ENCODE measurements at regions not wholly inside any gene's neighbourhood (a gene's known extent, or its start where the extent isn't known, plus 50 kb on each side); places are given as distances from the start of the nearest gene placed in this dataset.
A peak's percentile ranks its signal among the peaks of the same experiment; 100 is the strongest.

DNA sequence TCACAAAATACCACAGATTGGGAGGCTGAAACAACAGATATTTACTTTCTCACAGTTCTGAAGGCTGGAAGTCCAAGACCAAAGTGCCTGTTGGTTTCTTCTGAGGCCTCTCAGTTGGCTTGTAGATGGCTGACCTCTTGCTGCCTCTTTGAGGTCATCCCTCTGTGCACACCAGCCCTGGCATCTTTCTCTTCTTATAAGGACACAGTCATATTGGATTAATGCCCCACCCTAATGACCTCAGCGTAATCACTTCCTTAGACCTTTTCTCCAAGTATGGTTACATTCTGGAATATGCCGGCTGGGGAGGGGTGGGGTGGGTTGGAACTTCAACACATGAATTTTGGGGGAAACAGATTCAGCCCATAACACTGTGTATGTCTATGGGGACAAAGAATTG lies 116.2 kb upstream of the LNX1 start:
- no peak for DNase-seq (ENCODE audit: low read depth, low spot score)
- Histone ChIP-seq H3K36me3 (ENCODE audit: control insufficient read depth, insufficient read depth, low read length) (no peaks in the 10 kb centered on the region), H3K4me3 (ENCODE audit: low read depth in 2 of 2, low read length in 2 of 2) (no peak overlapping the region), H3K4me1 (ENCODE audit: control insufficient read depth, insufficient read depth, low read length) (no peaks in the 10 kb centered on the region; the same call in none of the 2 replicates), H3K9me3 (ENCODE audit: control insufficient read depth, insufficient read depth, low read depth, low read length) (no peaks in the 10 kb centered on the region), H3K27me3 (ENCODE audit: control insufficient read depth, insufficient read depth, low read length) (no peaks in the 10 kb centered on the region), H3K27ac (ENCODE audit: low read length) (no peak overlapping the region)
- POLR2A ChIA-PET, result no interaction called here
- CTCF ChIA-PET, result no interaction called here
- BruUV-seq (replicated peaks), result no TSS peak
- no peak for TF ChIP-seq SIN3A (IDR thresholded peaks at IDR 0.05; ENCODE audit: borderline replicate concordance, insufficient read depth, low read depth, low read length)
- no peak for TF ChIP-seq TCF7L2 (IDR thresholded peaks at IDR 0.05; ENCODE audit: low read depth, low read length)
- no peak for TF ChIP-seq POLR2AphosphoS5 (IDR thresholded peaks at IDR 0.05; ENCODE audit: low read depth, low read length)
- TF ChIP-seq, protein P1, sequence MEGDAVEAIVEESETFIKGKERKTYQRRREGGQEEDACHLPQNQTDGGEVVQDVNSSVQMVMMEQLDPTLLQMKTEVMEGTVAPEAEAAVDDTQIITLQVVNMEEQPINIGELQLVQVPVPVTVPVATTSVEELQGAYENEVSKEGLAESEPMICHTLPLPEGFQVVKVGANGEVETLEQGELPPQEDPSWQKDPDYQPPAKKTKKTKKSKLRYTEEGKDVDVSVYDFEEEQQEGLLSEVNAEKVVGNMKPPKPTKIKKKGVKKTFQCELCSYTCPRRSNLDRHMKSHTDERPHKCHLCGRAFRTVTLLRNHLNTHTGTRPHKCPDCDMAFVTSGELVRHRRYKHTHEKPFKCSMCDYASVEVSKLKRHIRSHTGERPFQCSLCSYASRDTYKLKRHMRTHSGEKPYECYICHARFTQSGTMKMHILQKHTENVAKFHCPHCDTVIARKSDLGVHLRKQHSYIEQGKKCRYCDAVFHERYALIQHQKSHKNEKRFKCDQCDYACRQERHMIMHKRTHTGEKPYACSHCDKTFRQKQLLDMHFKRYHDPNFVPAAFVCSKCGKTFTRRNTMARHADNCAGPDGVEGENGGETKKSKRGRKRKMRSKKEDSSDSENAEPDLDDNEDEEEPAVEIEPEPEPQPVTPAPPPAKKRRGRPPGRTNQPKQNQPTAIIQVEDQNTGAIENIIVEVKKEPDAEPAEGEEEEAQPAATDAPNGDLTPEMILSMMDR (IDR thresholded peaks at IDR 0.05), result no peak
- TF ChIP-seq, protein P2, sequence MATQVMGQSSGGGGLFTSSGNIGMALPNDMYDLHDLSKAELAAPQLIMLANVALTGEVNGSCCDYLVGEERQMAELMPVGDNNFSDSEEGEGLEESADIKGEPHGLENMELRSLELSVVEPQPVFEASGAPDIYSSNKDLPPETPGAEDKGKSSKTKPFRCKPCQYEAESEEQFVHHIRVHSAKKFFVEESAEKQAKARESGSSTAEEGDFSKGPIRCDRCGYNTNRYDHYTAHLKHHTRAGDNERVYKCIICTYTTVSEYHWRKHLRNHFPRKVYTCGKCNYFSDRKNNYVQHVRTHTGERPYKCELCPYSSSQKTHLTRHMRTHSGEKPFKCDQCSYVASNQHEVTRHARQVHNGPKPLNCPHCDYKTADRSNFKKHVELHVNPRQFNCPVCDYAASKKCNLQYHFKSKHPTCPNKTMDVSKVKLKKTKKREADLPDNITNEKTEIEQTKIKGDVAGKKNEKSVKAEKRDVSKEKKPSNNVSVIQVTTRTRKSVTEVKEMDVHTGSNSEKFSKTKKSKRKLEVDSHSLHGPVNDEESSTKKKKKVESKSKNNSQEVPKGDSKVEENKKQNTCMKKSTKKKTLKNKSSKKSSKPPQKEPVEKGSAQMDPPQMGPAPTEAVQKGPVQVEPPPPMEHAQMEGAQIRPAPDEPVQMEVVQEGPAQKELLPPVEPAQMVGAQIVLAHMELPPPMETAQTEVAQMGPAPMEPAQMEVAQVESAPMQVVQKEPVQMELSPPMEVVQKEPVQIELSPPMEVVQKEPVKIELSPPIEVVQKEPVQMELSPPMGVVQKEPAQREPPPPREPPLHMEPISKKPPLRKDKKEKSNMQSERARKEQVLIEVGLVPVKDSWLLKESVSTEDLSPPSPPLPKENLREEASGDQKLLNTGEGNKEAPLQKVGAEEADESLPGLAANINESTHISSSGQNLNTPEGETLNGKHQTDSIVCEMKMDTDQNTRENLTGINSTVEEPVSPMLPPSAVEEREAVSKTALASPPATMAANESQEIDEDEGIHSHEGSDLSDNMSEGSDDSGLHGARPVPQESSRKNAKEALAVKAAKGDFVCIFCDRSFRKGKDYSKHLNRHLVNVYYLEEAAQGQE (IDR thresholded peaks at IDR 0.05; ENCODE audit: insufficient read depth in 1 of 2, low read depth in 2 of 2, low read length in 1 of 2), result no peak
- intact Hi-C loops (cut with micrococcal nuclease; ENCODE audit: unreplicated experiment), result no loop called here
- in situ Hi-C loops (cut with HindIII; ENCODE audit: low pct_unique_long_range_greater_than_20kb, low sequenced_read_pairs), result no loop called here
- ATAC-seq, result no peak

GRCh38 chr4:53706422-53707032 lies 115.2 kb upstream of the LNX1 start:
- intact Hi-C loops (cut with micrococcal nuclease; ENCODE audit: unreplicated experiment) (no loop called here), in situ Hi-C loops (cut with HindIII; ENCODE audit: low pct_unique_long_range_greater_than_20kb, low sequenced_read_pairs) (no loop called here)
- no TSS peak for BruUV-seq (replicated peaks)
- Histone ChIP-seq H3K27ac (ENCODE audit: low read length) (no peak overlapping the region), H3K4me1 (ENCODE audit: control insufficient read depth, insufficient read depth, low read length) (no peaks in the 10 kb centered on the region; the same call in none of the 2 replicates), H3K4me3 (ENCODE audit: low read depth in 2 of 2, low read length in 2 of 2) (no peak overlapping the region), H3K27me3 (ENCODE audit: control insufficient read depth, insufficient read depth, low read length) (no peaks in the 10 kb centered on the region), H3K36me3 (ENCODE audit: control insufficient read depth, insufficient read depth, low read length) (no peaks in the 10 kb centered on the region), H3K9me3 (ENCODE audit: control insufficient read depth, insufficient read depth, low read depth, low read length) (no peaks in the 10 kb centered on the region)
- DNase-seq (ENCODE audit: low read depth, low spot score) (no peak), ATAC-seq (no peak)
- CTCF ChIA-PET, result interaction anchor here (0.6 kb wide), 2 partner anchors 37 to 185 kb away, joined by 3 to 4 read pairs; no protein-coding TSS in a partner anchor
- TF ChIP-seq TCF7L2 (IDR thresholded peaks at IDR 0.05; ENCODE audit: low read depth, low read length), result no peak
- TF ChIP-seq, protein P1 (IDR thresholded peaks at IDR 0.05), result peak; percentile 62
- POLR2A ChIA-PET, result no interaction called here

All from Panc1 (cell line).